OCI-LY3 (cell line): ENCODE measurements at regions not wholly inside any gene's neighbourhood (a gene's known extent, or its start where the extent isn't known, plus 50 kb on each side); places are given as distances from the start of the nearest gene placed in this dataset.

Experiments
- H2AFZ ChIP-seq: fragments of 200-600, 300-600 bp; shearing (Covaris generic); 2 replicates; pipeline ENCODE4 v1.6.0; 2014; ENCODE audit warnings: antibody characterized with exemption, low read depth, low read length
- H3K27ac ChIP-seq: fragments of 200-600, 300-600 bp; sonication (generic); 2 replicates; pipeline ENCODE4 v1.5.1; 2014; ENCODE audit warnings: mild to moderate bottlenecking, low read length, moderate library complexity, mixed read lengths
- H3K27me3 ChIP-seq: fragments of 200-600, 300-600 bp; sonication (generic); 2 replicates; pipeline ENCODE4 v1.6.1; 2014; ENCODE audit warnings: low read depth, low read length, mixed read lengths
- H3K36me3 ChIP-seq: fragments of 200-600, 300-600 bp; sonication (generic); replicated peaks from 2 replicates; pipeline ENCODE3; 2014; ENCODE audit warnings: low read depth, low read length, mixed read lengths
- H3K4me1 ChIP-seq: fragments of 300-600, 200-600 bp; sonication (generic); 2 replicates; pipeline ENCODE4 v1.6.1; 2014; ENCODE audit warnings: low read length, mixed read lengths
- H3K4me2 ChIP-seq: fragments of 200-600, 300-600 bp; sonication (generic); 2 replicates; pipeline ENCODE4 v1.6.1; 2014; ENCODE audit warnings: low read length, mixed read lengths
- H3K4me3 ChIP-seq: fragments of 300-600, 200-600 bp; sonication (generic); 2 replicates; pipeline ENCODE4 v1.5.1; 2014; ENCODE audit warnings: antibody characterized with exemption, mild to moderate bottlenecking, low read length, moderate library complexity
- H3K79me2 ChIP-seq: fragments of 300-600, 200-600 bp; shearing (Covaris generic); 2 replicates; pipeline ENCODE4 v1.6.1; 2014; ENCODE audit warnings: mild to moderate bottlenecking, low read length, mixed read lengths
- H3K9ac ChIP-seq: fragments of 300-600, 200-600 bp; shearing (Covaris generic); 2 replicates; pipeline ENCODE4 v1.6.0; 2014; ENCODE audit warnings: mild to moderate bottlenecking, low read length, moderate library complexity
- H3K9me3 ChIP-seq: fragments of 200-600, 300-600 bp; shearing (Covaris generic); 2 replicates; pipeline ENCODE4 v1.6.1; 2014; ENCODE audit warnings: low read length, mixed read lengths; ENCODE audit not compliant: insufficient read depth
- H4K20me1 ChIP-seq: fragments of 200-600, 300-600 bp; sonication (generic); 2 replicates; pipeline ENCODE4 v1.6.1; 2016; ENCODE audit warnings: low read length, mixed read lengths; ENCODE audit not compliant: insufficient read depth
- EZH2phosphoT487 ChIP-seq: fragments of 200-600 bp; shearing (Covaris generic); IDR thresholded peaks from 2 replicates; pipeline ENCODE4 v1.6.1; 2018; ENCODE audit warnings: antibody characterized with exemption, mixed run types, low read depth
- TF ChIP-seq, protein P1 (sequence below): fragments of 200-600, 300-600 bp; sonication (generic); IDR thresholded peaks from 2 replicates; pipeline ENCODE4 v1.5.1; 2014; ENCODE audit warnings: antibody characterized with exemption, low read length, low read depth

DNA sequence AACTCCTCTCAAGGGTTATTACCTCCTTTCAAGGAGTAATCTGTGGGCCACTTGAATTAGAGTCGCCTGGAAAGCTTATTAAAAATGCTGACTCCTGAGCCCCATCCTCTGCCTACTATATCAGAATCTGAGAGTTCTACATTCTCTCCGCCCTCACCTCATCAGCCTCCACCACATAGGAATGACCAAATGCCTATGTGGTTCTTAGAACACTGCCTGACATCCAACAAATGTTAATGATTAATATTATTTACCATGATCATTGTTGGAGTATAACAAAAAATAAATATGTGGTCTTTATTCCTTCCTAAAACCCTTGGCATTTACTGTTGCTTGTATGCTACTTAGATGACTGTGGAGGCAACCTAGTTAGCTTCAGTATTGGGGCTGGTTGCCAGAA lies 91.9 kb downstream of the BBS10 start:
- no peaks in the 10 kb centered on the region for H3K4me1 ChIP-seq
- no peak overlapping the region for H3K27ac ChIP-seq
- no peaks in the 10 kb centered on the region for H3K36me3 ChIP-seq
- no peaks in the 10 kb centered on the region; the same call in 1 of the 2 replicates for H3K27me3 ChIP-seq
- no peaks in the 10 kb centered on the region for H3K9me3 ChIP-seq
- no peak overlapping the region for H3K9ac ChIP-seq
- no peak overlapping the region for H2AFZ ChIP-seq
- H4K20me1 ChIP-seq = no peaks in the 10 kb centered on the region
- no peaks in the 10 kb centered on the region for H3K79me2 ChIP-seq
- H3K4me2 ChIP-seq = no peak overlapping the region
- TF ChIP-seq, protein P1, sequence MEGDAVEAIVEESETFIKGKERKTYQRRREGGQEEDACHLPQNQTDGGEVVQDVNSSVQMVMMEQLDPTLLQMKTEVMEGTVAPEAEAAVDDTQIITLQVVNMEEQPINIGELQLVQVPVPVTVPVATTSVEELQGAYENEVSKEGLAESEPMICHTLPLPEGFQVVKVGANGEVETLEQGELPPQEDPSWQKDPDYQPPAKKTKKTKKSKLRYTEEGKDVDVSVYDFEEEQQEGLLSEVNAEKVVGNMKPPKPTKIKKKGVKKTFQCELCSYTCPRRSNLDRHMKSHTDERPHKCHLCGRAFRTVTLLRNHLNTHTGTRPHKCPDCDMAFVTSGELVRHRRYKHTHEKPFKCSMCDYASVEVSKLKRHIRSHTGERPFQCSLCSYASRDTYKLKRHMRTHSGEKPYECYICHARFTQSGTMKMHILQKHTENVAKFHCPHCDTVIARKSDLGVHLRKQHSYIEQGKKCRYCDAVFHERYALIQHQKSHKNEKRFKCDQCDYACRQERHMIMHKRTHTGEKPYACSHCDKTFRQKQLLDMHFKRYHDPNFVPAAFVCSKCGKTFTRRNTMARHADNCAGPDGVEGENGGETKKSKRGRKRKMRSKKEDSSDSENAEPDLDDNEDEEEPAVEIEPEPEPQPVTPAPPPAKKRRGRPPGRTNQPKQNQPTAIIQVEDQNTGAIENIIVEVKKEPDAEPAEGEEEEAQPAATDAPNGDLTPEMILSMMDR = no peak
- no peak for TF ChIP-seq EZH2phosphoT487
- H3K4me3 ChIP-seq = no peak overlapping the region

- Histone ChIP-seq H3K9ac (no peak overlapping the region), H3K27me3 (no peaks in the 10 kb centered on the region; the same call in 1 of the 2 replicates)
Observed at GRCh38 chr12:76255692-76256091, 92.5 kb downstream of the BBS10 start.

DNA sequence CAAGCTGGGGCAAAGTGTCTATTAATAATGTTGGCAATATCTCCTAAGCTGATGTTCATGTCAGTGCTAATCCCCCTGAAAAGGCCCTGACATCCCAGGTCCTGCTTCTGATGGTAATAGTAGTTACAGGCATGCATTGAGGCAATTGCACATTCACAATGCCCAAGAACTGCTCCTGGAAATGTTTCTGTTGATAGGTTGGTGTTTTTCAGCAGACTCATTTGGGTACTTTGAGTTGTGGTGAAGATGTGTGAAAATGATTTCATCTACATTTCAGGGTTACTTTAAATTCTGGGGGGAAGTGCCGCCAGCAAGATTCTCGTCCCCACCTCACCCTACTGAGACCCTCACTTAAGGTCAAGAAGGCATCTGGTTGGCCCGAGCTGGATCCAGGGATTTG lies 92.9 kb downstream of the BBS10 start:
- Histone ChIP-seq H3K4me1 (no peaks in the 10 kb centered on the region), H3K36me3 (no peaks in the 10 kb centered on the region), H3K9me3 (no peaks in the 10 kb centered on the region), H3K79me2 (no peaks in the 10 kb centered on the region), H3K27me3 (no peaks in the 10 kb centered on the region; the same call in 1 of the 2 replicates), H3K27ac (no peak overlapping the region), H3K4me3 (no peak overlapping the region), H3K4me2 (no peak overlapping the region), H3K9ac (no peak overlapping the region), H4K20me1 (no peaks in the 10 kb centered on the region), H2AFZ (no peak overlapping the region)
- TF ChIP-seq EZH2phosphoT487 = no peak
- TF ChIP-seq, protein P1 = no peak

More at GRCh38 chr12:76255692-76256091, 92.5 kb downstream of the BBS10 start:
- no peak overlapping the region for H3K4me3 ChIP-seq
- no peaks in the 10 kb centered on the region for H3K9me3 ChIP-seq
- H4K20me1 ChIP-seq = no peaks in the 10 kb centered on the region
- no peaks in the 10 kb centered on the region for H3K79me2 ChIP-seq
- no peaks in the 10 kb centered on the region for H3K4me1 ChIP-seq
- no peaks in the 10 kb centered on the region for H3K36me3 ChIP-seq
- no peak overlapping the region for H2AFZ ChIP-seq
- TF ChIP-seq EZH2phosphoT487 = no peak
- TF ChIP-seq, protein P1 = no peak
- H3K4me2 ChIP-seq = no peak overlapping the region
- H3K27ac ChIP-seq = no peak overlapping the region

- Histone ChIP-seq H3K4me1 (no peaks in the 10 kb centered on the region), H3K36me3 (no peaks in the 10 kb centered on the region), H3K4me2 (no peak overlapping the region), H3K9ac (no peak overlapping the region), H3K79me2 (no peaks in the 10 kb centered on the region), H3K27me3 (no peaks in the 10 kb centered on the region; the same call in 1 of the 2 replicates), H3K27ac (no peak overlapping the region), H4K20me1 (no peaks in the 10 kb centered on the region), H2AFZ (no peak overlapping the region), H3K9me3 (no peaks in the 10 kb centered on the region), H3K4me3 (no peak overlapping the region)
- TF ChIP-seq EZH2phosphoT487 = no peak
- TF ChIP-seq, protein P1 = no peak
Observed at GRCh38 chr12:76252031-76252430, 96.2 kb downstream of the BBS10 start.
